ENCODE measurements at regions not wholly inside any gene's neighbourhood (a gene's known extent, or its start where the extent isn't known, plus 50 kb on each side); places are given as distances from the start of the nearest gene placed in this dataset.

DNA sequence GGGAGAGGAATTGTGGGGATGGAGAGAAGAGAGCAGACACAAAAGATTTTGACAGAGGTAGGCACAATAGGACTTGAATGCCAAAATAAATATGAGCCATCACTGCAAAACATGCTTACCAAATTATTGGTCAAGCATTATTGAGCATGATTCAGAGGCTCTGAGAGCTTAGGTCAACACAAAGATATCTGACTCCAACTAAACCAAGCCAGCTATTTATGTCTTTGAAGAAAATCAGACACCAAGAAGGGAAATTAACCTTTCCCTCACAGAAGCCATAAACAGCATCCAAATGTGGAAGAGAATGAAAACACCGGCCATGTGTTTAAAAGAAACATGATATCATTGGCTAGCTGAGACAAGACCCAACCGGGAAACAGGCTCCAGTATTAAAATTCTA, 323.2 kb downstream of the RAB28 start:
- TF ChIP-seq NFE2L1 (CRISPR knock-in tag; IDR thresholded peaks at IDR 0.05; ENCODE audit: borderline replicate concordance): no peak
- TF ChIP-seq, protein P1, sequence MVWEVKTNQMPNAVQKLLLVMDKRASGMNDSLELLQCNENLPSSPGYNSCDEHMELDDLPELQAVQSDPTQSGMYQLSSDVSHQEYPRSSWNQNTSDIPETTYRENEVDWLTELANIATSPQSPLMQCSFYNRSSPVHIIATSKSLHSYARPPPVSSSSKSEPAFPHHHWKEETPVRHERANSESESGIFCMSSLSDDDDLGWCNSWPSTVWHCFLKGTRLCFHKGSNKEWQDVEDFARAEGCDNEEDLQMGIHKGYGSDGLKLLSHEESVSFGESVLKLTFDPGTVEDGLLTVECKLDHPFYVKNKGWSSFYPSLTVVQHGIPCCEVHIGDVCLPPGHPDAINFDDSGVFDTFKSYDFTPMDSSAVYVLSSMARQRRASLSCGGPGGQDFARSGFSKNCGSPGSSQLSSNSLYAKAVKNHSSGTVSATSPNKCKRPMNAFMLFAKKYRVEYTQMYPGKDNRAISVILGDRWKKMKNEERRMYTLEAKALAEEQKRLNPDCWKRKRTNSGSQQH (CRISPR knock-in tag; IDR thresholded peaks at IDR 0.05; ENCODE audit: low read depth): no peak
- no peak for TF ChIP-seq TFE3 (CRISPR knock-in tag; IDR thresholded peaks at IDR 0.05)

Measured in HepG2 (cell line).